A673 (cell line): ENCODE measurements at regions not wholly inside any gene's neighbourhood (a gene's known extent, or its start where the extent isn't known, plus 50 kb on each side); places are given as distances from the start of the nearest gene placed in this dataset.

Experiments used
- BruUV-seq: library from RNA; stranded (reverse); fragments of 400-500 nt; replicated peaks from 2 replicates; lab custom pipeline; 2021; lab: Mats Ljungman, UMichigan
- CTCF ChIA-PET: fragments of 300-600 bp; sonication (Branson Sonifier 250); formaldehyde crosslinking; loops from one replicate; lab custom pipeline; 2022; ENCODE audit warnings: antibody characterized with exemption; lab: Charles Lee
- POLR2A ChIA-PET: fragments of 300-600 bp; sonication (Branson Sonifier 250); formaldehyde crosslinking; loops from one replicate; lab custom pipeline; 2022; ENCODE audit warnings: antibody characterized with exemption; ENCODE audit not compliant: low non-redundant PET; lab: Charles Lee
- DNase-seq: peaks from one replicate; pipeline ENCODE4 v3.0.0-alpha.2; 2015; ENCODE audit warnings: low spot score
- H3K27ac ChIP-seq: fragments of 200-600 bp; sonication (generic); 2 replicates; pipeline ENCODE4 v1.5.1; 2016; ENCODE audit warnings: mixed run types, low read depth, mild to moderate bottlenecking, mixed read lengths, antibody characterized with exemption, low read length; ENCODE audit not compliant: poor library complexity, severe bottlenecking
- H3K27me3 ChIP-seq: fragments of 200-600 bp; sonication (generic); replicated peaks from 2 replicates; pipeline ENCODE4 v1.6.1; 2017; ENCODE audit warnings: mixed run types, low read depth, mild to moderate bottlenecking, mixed read lengths, antibody characterized with exemption, low read length; ENCODE audit not compliant: insufficient read depth, poor library complexity
- H3K36me3 ChIP-seq: fragments of 200-600 bp; sonication (generic); 2 replicates; pipeline ENCODE4 v1.6.1; 2016; ENCODE audit warnings: mixed run types, mild to moderate bottlenecking, mixed read lengths, antibody characterized with exemption, low read length; ENCODE audit not compliant: insufficient read depth, poor library complexity, severe bottlenecking
- H3K4me1 ChIP-seq: fragments of 200-600 bp; sonication (generic); 2 replicates; pipeline ENCODE4 v1.6.1; 2017; ENCODE audit warnings: mixed run types, mild to moderate bottlenecking, mixed read lengths, antibody characterized with exemption, low read length; ENCODE audit not compliant: insufficient read depth, poor library complexity, severe bottlenecking
- H3K4me3 ChIP-seq: fragments of 200-600 bp; sonication (generic); 2 replicates; pipeline ENCODE4 v1.5.1; 2016; ENCODE audit warnings: low read depth, mixed run types, mild to moderate bottlenecking, mixed read lengths, low read length; ENCODE audit not compliant: poor library complexity, severe bottlenecking
- H3K9me3 ChIP-seq: fragments of 200-600 bp; sonication (generic); 2 replicates; pipeline ENCODE4 v1.6.1; 2016; ENCODE audit warnings: mixed run types, low read depth, mild to moderate bottlenecking, mixed read lengths, antibody characterized with exemption, low read length; ENCODE audit not compliant: poor library complexity, severe bottlenecking
- EZH2 ChIP-seq: fragments of 200-600 bp; sonication (generic); IDR thresholded peaks from 2 replicates; pipeline ENCODE4 v1.6.1; 2017; ENCODE audit warnings: borderline replicate concordance, low read depth, mild to moderate bottlenecking, mixed read lengths, antibody characterized with exemption, low read length; ENCODE audit not compliant: poor library complexity, severe bottlenecking
- intact Hi-C: fragments of 100-400 bp; cut with micrococcal nuclease; formaldehyde crosslinking; loops from one replicate; pipeline ENCODE4 v1.10.0; 2022; ENCODE audit not compliant: unreplicated experiment
- TF ChIP-seq, protein P1 (sequence below): fragments of 300-800, 200-600 bp; sonication (generic); conservative IDR thresholded peaks from 2 replicates; pipeline ENCODE4 v1.5.1; 2017; ENCODE audit warnings: low read depth, mild to moderate bottlenecking, antibody characterized with exemption, low read length, moderate library complexity, mixed read lengths

DNA sequence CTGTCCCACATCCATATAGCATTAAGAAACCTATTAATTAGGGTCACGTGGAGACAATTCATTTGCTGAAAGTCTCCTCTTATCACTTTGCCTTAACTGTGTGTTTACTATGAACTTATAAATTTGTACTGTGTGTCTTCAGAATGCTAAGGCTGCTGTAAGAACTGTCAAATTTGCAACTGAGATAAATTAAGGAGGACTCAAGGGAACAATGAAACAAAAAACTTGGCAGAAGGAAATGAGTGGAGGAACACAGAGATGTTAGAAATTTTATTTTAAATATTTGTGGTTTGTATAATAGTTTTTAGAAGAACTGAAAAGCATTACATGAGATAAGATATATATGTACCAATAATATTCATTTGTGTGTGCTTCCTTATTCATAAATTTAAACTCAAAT is 1005.3 kb upstream of the SORCS1 start:
- Histone ChIP-seq H3K27ac (no peak overlapping the region), H3K4me1 (no peaks in the 10 kb centered on the region), H3K36me3 (no peaks in the 10 kb centered on the region), H3K27me3 (no peaks in the 10 kb centered on the region), H3K4me3 (no peak overlapping the region), H3K9me3 (no peaks in the 10 kb centered on the region)
- intact Hi-C loops = no loop called here
- CTCF ChIA-PET = no interaction called here
- DNase-seq = no peak
- POLR2A ChIA-PET = no interaction called here
- TF ChIP-seq, protein P1, sequence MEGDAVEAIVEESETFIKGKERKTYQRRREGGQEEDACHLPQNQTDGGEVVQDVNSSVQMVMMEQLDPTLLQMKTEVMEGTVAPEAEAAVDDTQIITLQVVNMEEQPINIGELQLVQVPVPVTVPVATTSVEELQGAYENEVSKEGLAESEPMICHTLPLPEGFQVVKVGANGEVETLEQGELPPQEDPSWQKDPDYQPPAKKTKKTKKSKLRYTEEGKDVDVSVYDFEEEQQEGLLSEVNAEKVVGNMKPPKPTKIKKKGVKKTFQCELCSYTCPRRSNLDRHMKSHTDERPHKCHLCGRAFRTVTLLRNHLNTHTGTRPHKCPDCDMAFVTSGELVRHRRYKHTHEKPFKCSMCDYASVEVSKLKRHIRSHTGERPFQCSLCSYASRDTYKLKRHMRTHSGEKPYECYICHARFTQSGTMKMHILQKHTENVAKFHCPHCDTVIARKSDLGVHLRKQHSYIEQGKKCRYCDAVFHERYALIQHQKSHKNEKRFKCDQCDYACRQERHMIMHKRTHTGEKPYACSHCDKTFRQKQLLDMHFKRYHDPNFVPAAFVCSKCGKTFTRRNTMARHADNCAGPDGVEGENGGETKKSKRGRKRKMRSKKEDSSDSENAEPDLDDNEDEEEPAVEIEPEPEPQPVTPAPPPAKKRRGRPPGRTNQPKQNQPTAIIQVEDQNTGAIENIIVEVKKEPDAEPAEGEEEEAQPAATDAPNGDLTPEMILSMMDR = no peak
- TF ChIP-seq EZH2 = no peak
- BruUV-seq = no TSS peak

DNA sequence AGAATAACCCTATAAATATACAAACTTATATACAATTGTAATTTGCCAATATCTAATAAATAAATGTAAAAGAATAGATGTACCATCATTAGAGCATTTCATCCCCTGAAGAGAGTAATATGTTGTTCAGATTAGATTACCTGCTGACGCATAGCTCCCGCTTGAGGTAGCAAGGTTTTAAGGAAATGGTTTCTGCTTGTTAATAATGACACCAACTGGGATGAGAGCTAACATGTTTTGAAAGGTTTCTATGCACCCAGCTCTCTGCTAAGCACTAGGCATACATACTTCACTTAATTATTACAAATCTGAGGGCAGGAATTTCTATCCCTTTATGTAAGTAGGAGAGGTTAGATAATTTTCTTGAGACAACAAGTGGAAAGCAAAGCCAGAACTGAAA is 1003.3 kb upstream of the SORCS1 start:
- CTCF ChIA-PET = no interaction called here
- no peaks in the 10 kb centered on the region for H3K9me3 ChIP-seq
- intact Hi-C loops = no loop called here

DNA sequence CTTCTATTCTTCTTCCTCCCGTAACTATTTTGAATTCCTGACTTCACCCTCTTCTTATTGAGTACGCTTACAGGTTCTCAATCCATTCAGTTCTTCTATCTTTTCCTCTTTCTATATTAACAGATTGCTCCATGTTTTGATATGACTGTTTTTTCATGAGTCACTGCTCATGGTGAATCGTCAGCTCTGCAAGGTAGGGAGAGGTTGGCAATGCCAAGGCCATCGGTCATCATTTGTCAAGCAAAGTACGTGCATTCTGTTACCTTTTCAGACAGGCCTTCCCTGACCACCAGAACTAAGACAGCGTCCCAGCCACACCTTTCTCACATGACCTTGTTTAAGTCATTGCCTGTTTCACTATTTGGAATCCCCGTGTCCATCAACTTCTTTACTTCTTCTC is 1001.9 kb upstream of the SORCS1 start:
- CTCF ChIA-PET = no interaction called here
- intact Hi-C loops = no loop called here
- no TSS peak for BruUV-seq

More for the DNA sequence above, 1003.3 kb upstream of the SORCS1 start:
- Histone ChIP-seq H3K27ac (no peak overlapping the region), H3K27me3 (no peaks in the 10 kb centered on the region), H3K36me3 (no peaks in the 10 kb centered on the region), H3K4me1 (no peaks in the 10 kb centered on the region), H3K4me3 (no peak overlapping the region)
- TF ChIP-seq, protein P1 = no peak
- TF ChIP-seq EZH2 = no peak
- no TSS peak for BruUV-seq
- POLR2A ChIA-PET = no interaction called here
- no peak for DNase-seq

More for the DNA sequence above, 1001.9 kb upstream of the SORCS1 start:
- Histone ChIP-seq H3K9me3 (no peaks in the 10 kb centered on the region), H3K4me1 (no peaks in the 10 kb centered on the region), H3K36me3 (no peaks in the 10 kb centered on the region), H3K27ac (no peak overlapping the region), H3K4me3 (no peak overlapping the region), H3K27me3 (no peaks in the 10 kb centered on the region)
- DNase-seq = no peak
- POLR2A ChIA-PET = no interaction called here
- TF ChIP-seq, protein P1 = no peak
- no peak for TF ChIP-seq EZH2
